GM06990 (cell line): ENCODE measurements at regions not wholly inside any gene's neighbourhood (a gene's known extent, or its start where the extent isn't known, plus 50 kb on each side); places are given as distances from the start of the nearest gene placed in this dataset.

Experiments
- DNase-seq: peaks from one replicate; pipeline ENCODE4 v3.0.0-alpha.2; 2011; ENCODE audit not compliant: insufficient read length; ENCODE audit errors: extremely low read depth
- H3K27me3 ChIP-seq: replicated peaks from 2 replicates; pipeline ENCODE4 v1.6.0; 2011; ENCODE audit warnings: low read length; ENCODE audit not compliant: control insufficient read depth, insufficient read depth
- H3K36me3 ChIP-seq: 2 replicates; pipeline ENCODE4 v1.5.1; 2011; ENCODE audit warnings: low read length; ENCODE audit not compliant: control insufficient read depth, insufficient read depth
- H3K4me3 ChIP-seq: replicated peaks from 2 replicates; pipeline ENCODE4 v1.5.1; 2011; ENCODE audit warnings: low read depth, mild to moderate bottlenecking, control low read depth, low read length
- TF ChIP-seq, protein P1 (sequence below): IDR thresholded peaks from 2 replicates; pipeline ENCODE4 v1.5.1; 2011; ENCODE audit warnings: low read length, control low read depth, mild to moderate bottlenecking, inconsistent platforms; ENCODE audit not compliant: insufficient read depth, poor library complexity, severe bottlenecking

DNA sequence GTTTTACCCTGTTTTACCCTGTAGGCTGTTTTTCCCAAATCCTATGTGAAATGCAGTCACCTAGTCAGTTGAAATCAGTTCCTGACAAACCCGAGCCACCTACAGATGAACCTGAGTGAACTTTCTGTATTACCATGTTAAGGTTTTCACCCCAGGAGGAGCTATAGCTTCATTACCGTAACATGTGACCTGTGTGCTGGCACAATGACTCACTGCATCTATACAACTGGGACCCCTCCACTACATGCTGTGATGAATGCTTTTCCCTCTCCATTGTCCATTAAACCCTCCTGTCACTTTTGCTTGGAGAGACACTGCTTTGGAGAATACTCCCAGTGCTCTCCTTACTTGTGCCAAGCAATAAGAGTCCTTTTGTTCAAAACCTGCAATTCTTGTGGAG is 1974.8 kb downstream of the EFNA5 start:
- TF ChIP-seq, protein P1, sequence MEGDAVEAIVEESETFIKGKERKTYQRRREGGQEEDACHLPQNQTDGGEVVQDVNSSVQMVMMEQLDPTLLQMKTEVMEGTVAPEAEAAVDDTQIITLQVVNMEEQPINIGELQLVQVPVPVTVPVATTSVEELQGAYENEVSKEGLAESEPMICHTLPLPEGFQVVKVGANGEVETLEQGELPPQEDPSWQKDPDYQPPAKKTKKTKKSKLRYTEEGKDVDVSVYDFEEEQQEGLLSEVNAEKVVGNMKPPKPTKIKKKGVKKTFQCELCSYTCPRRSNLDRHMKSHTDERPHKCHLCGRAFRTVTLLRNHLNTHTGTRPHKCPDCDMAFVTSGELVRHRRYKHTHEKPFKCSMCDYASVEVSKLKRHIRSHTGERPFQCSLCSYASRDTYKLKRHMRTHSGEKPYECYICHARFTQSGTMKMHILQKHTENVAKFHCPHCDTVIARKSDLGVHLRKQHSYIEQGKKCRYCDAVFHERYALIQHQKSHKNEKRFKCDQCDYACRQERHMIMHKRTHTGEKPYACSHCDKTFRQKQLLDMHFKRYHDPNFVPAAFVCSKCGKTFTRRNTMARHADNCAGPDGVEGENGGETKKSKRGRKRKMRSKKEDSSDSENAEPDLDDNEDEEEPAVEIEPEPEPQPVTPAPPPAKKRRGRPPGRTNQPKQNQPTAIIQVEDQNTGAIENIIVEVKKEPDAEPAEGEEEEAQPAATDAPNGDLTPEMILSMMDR, result no peak
- Histone ChIP-seq H3K27me3 (no peaks in the 10 kb centered on the region), H3K4me3 (no peak overlapping the region), H3K36me3 (no peaks in the 10 kb centered on the region)
- DNase-seq, result no peak

- TF ChIP-seq, protein P1, result no peak
- H3K4me3 ChIP-seq, result no peak overlapping the region
- no peaks in the 10 kb centered on the region for H3K27me3 ChIP-seq
- no peaks in the 10 kb centered on the region for H3K36me3 ChIP-seq
- DNase-seq, result no peak
Observed at GRCh38 chr5:105689596-105689995, 1981.1 kb downstream of the EFNA5 start.

DNA sequence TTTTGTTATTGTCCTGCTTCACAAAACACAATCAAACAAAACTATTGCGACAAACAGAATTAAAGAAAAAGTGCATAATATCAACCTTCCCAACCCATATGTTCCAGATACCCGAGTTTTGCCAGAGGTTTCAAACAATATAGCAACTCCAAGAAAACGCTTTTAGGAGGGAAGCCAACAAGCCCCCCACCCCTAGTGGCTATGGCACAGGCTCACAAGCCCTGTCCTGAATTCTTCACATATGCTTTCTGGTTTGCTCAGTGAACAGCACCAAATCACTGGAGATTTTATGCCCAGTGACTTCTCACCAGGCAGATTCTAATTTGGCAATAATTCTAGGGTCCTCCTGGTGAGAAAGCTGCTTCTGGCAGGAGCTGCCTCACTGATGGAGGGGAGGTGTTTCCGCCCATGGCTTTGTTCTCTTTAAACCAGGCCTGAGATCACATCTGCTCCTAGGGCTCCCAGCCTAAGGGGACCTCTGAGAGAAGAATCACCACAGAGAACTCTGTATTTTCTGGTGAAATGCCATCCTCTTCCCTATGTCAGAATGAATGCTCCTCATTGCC is 1982.4 kb downstream of the EFNA5 start:
- H3K4me3 ChIP-seq, result no peak overlapping the region
- H3K36me3 ChIP-seq, result no peaks in the 10 kb centered on the region
- DNase-seq, result no peak
- H3K27me3 ChIP-seq, result no peaks in the 10 kb centered on the region
- TF ChIP-seq, protein P1, result no peak

- Histone ChIP-seq H3K4me3 (no peak overlapping the region), H3K36me3 (no peaks in the 10 kb centered on the region), H3K27me3 (no peaks in the 10 kb centered on the region)
- TF ChIP-seq, protein P1, result no peak
- no peak for DNase-seq
Observed at GRCh38 chr5:105687493-105687892, 1983.2 kb downstream of the EFNA5 start.

GRCh38 chr5:105685884-105686283 is 1984.9 kb downstream of the EFNA5 start:
- no peak for DNase-seq
- H3K4me3 ChIP-seq, result no peak overlapping the region
- no peaks in the 10 kb centered on the region for H3K36me3 ChIP-seq
- no peaks in the 10 kb centered on the region for H3K27me3 ChIP-seq
- TF ChIP-seq, protein P1, result no peak

GRCh38 chr5:105684799-105685198 is 1985.9 kb downstream of the EFNA5 start:
- H3K36me3 ChIP-seq, result no peaks in the 10 kb centered on the region
- H3K27me3 ChIP-seq, result no peaks in the 10 kb centered on the region
- no peak overlapping the region for H3K4me3 ChIP-seq
- no peak for DNase-seq
- TF ChIP-seq, protein P1, result no peak
